Left hindlimb (tissue), 1 donor: ENCODE measurements at regions not wholly inside any gene's neighbourhood (a gene's known extent, or its start where the extent isn't known, plus 50 kb on each side); places are given as distances from the start of the nearest gene placed in this dataset.
"Not testable (repeated sequence)": the region's sequence is repeated elsewhere in the genome, so short reads cannot be mapped to it uniquely, and the experiment has no call there.

Experiments used
- DNase-seq: peaks from one replicate; pipeline ENCODE4 v3.0.0-alpha.2; 2018

DNA sequence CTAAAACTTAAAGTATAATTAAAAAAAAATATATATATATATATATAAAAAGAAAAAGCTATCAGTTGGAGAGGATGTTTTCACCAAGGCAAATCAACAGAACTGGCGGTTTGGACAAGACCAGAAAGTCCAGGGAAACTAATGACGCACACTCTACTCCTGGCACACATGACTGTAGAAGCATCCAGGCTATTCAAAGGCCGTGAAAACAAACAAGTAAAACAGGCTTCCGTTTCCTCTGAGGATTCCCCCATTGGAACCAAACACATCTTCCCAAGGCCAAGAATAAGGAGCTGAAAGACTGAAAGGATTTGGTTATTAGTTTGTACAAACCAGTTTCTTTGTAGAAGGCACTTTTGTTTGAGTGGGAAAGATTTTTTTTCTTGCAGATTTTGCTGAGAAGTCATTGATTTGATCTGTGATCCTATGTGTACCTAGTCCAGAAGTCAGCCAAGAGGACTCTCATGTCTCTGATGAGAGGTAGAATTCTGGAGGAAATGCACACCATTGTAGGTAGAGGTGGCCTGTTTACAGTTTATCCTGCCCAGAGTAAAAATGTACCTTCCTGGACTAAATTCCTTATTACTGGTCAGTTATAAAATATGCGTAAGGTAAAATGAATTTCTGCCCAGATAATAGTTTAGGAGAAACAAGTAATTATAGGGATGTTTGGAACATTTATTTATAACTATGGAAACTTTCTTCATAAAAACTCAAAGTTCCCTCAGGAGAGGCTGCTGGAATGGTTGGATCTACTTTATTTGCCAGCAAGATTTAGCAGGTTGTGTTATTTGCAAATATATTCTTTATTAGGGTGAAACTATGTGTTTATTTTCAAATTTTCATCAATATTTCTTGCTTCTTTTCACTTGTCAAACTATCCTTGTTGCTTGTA is 66.5 kb downstream of the DMP1 start:
- DNase-seq: peak; percentile 56

DNA sequence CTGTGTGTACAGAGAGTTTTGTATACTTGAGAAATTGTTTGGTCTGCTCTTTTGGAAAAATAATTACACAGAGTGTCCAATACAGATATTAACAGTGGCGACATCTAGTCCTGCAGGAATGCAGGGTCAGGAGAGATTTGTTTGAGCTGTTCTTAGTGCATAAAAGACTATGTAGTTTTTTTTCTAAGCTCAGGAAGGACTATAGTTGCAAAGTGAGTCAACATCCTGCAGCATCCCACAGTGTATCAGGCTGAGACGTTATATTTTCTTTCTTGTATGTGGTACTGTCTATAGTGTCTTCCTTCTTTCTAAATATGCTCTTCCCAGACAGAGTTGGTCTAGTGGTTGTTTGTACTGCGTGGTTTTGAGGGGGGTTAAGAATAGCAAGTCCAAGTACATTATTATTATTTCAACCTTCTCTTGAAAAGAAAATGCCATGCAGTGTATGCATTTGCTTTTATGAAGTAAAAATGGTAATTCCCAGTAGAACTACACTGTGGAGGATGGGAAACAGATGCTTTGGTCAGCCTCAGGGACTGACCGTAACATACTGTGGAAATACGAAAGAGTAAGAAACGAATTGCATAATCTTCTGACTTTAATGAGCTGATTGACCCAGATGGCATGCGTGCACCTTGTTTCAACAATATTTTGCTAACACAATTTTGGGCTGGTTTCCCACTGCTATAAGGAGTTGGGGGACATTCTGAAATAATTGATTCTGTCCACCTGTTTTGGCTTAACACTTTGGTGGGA is 67.4 kb downstream of the DMP1 start:
- DNase-seq: no peak

GRCh38 chr4:87718217-87718835 is 68.2 kb downstream of the DMP1 start:
- DNase-seq: no peak

DNA sequence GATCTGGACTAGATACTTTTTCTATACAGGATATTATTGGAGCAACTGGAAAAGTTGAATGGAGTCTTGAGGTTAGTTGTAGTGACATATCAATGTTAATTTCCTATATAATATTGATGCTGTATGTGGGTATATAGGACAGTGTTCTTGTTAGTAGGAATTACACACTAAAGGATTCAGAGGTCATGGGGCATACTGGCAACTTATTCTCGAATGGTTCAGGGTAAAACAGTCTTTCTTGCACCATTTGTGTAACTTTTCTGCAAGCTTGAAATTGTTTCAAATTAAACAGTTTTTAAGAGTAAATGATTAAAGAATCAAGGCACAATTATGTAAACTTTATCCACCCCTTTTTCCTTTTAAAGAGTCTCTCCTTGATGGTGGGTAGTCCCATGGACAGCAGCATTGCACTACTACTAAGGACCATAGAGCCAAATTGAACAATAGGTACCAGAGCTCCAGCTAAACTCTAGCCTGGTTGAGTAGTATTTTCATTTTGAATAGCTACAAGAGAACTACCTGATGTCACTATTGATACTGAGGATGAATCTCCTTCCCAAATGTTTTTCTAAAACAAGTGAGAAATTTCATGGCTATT is 70.1 kb downstream of the DMP1 start:
- DNase-seq: no peak

GRCh38 chr4:87725287-87725686 is 74.1 kb upstream of the IBSP start:
- DNase-seq: not testable (repeated sequence)

GRCh38 chr4:87732033-87732765 is 67.2 kb upstream of the IBSP start:
- no peak for DNase-seq

- DNase-seq: no peak
These were observed 65.3 kb upstream of the IBSP start for GRCh38 chr4:87734084-87734483.

DNA sequence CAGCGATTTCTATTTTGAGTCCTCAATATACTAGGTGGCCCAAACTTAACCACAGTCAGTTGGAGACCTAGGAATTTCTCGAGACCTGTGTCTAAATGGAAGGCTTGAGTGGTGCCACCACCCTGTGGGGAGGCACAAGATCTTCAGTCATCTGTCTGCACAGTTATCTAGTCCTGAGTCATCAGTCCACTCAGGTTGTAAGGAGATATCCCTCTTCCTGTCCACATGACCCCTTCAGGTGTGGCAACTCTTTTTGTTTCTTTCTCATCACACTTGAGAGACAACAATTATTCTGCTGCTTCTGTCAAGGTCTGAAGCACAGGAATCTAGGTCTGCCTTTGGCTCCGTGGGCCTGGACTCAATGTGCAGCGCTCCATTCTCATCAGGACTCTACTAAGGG is 64.4 kb upstream of the IBSP start:
- DNase-seq: no peak

DNA sequence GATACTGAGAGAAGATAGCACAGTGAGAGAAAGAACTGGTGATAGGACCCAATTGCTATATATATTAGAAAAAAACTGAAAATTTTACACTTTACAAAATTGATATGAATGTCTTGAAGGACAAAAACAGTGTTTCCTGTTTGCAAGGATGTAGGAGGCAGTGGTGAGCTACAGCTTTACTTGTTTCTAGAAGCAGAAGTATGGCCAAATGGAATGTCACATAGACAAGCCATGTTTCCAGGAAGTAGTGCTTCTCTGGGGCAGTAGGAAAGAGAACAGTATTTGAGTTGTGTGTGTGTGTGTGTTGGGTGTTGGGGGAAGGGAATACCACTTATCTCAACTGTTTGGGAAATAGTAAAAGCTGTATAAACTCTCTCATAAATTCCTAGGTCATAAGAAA is 60.9 kb upstream of the IBSP start:
- no peak for DNase-seq

GRCh38 chr4:87739494-87739893 is 59.9 kb upstream of the IBSP start:
- DNase-seq: no peak

DNA sequence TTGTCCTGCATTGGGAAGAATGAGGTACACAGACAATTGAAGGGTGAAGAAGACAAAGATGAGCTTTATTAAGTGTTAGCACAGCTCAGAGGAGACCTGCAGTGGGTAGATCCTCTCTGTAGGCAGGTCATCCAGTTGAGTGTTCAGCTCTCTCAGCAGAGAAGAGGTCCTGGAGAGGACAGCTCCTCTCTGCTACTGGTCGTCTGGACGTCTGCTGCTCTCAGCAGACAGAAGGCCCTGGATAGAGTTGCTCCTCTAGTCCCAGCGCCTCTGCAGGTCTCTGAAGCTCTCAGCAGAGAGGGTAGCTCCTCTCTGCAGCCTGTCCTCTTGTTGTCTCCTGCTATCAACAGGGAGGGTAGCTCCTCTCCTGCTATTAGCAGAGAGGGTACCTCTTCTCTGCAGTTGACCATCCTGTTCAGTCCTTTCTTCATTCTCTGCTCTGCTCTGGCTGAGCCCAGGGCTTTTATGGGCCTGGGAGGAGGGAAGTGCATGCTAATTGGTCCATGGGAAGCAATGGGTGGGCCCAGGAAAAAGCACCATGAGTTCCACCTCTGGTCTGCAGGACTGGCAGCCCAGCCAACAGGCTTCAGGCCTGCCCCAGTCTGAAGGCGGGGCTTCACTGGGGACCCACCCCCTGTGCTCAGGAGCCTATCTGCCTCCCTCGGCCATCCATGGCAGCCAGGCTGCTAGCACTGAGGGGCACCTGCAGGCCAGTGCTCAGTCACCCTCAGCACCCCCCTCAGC is 54.1 kb upstream of the IBSP start:
- DNase-seq: no peak

DNA sequence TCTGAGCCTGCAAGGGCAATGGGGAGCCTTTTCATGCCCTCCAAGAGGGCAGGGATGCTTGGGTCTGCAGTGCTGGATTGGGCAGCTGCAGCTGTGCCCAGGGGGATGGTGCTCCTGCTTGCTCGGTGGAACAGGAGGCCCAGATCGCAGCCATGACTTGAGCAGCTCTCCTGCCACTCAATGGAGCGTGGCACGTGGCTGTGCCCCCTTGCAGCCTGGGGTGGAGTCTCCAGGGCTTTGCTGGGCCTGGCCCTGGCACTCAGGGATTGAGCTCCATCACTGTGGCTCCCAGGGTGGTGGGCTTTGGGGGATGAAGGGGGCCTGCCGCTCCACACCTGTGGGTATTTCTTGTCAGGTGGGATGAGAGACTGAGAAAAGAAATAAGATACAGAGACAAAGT is 53.4 kb upstream of the IBSP start:
- DNase-seq: no peak
